Islet precursor cell (in vitro differentiated cells): ENCODE measurements at regions not wholly inside any gene's neighbourhood (a gene's known extent, or its start where the extent isn't known, plus 50 kb on each side); places are given as distances from the start of the nearest gene placed in this dataset.

Source experiments
- DNase-seq: peaks from one replicate; pipeline ENCODE4 v3.0.0-alpha.2; 2018

DNA sequence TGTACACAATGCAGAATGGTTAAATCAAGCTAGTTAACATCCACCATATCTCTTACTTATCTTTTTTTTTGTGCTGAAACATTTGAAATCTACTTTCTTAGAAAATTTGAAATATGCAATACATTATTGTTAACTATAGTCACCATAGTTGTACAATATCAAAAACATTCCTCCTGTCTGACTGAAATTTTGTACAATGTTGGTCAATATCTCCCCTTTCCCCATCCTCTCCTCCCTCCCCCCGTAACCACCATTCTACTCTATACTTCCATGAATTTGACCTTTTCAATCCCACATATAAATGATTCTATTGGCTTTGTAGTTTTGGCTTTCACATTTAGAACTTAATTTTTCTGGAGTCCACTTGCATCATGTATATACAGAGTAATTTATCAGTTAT is 63.5 kb upstream of the DCD start:
- DNase-seq = no peak

DNA sequence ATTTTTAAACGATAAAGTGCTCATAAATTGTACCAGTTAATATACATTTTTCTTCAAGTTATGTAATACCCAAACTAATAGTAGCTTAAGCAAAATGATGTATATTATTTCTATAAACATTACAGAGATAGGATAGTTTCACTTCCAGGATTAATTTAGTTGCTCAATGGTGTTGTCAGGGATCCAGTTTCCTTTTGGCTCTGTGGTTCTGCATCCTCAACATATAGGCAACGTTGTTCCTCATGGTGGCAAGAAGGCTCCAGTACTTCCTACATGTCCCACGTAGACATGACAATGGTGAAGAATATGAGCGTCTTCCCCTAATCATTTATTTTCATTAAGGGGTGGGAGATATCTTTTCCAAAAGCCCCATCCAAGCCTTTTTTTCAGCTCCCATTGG is 60.7 kb upstream of the DCD start:
- no peak for DNase-seq

DNA sequence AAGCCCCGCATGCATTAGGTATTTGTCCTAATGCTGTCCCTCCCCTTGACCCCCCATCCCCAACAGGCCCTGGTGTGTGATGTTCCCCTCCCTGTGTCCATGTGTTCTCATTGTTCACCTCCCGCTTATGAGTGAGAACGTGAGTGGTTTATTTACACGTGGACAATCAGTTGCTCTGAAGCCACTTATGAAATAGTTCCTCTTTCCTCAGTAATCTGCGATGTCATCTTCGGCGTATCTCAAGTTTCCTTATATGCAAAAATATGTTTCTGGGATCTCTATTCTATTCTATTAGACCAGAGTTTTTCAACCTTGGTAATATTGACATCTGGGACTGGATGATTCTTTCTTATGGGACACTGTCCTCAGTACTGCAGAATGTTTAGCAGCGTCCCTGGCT is 56.0 kb upstream of the DCD start:
- DNase-seq = no peak

DNA sequence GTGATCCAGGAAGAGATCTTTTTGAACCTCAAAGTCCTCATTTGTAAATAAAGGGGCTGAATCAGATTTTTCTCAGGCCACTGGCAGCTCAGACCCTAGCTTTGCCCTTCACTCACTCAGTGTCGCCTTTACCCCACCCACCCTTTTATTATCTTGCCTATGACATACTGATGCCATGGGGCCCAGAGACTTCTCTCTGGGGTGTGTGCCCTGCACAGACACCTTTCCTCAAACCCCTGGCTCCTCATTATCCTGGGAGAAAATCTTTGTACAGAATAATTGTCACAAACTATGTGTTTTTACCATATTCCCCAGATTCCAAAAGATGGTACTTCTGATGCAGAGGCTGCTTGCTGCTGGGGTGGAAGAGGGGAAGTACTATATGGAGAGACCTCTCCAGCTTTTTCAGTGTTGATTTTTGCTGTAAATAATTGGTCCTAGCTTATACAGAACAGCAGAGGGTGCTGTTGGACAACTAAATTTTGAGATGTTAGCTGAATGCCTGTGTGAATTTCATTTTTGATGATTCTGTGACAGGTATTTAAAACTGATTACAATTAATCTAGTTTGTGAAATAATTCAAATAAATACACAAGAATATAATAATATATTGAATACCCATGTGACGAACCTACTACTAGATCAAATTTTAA is 53.9 kb upstream of the DCD start:
- DNase-seq = no peak

DNA sequence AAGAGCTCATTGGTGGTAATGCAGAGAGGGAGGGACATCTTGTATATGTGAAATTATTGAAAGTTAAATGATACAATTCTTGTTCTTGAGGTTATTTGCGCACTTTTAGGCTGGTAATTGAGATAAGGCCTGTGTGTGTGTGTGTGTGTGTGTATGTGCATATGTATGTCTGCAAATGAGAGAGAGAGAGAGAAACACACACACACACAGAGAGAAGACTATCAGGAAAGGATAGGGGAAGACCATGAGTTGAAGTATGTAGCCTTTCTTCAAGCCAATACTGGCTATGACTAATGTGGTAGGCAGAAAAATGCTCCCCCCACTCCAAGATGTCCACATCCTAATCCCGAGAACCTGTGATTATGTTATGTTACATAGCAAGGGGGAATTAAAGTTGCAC is 52.7 kb upstream of the DCD start:
- DNase-seq = no peak

DNA sequence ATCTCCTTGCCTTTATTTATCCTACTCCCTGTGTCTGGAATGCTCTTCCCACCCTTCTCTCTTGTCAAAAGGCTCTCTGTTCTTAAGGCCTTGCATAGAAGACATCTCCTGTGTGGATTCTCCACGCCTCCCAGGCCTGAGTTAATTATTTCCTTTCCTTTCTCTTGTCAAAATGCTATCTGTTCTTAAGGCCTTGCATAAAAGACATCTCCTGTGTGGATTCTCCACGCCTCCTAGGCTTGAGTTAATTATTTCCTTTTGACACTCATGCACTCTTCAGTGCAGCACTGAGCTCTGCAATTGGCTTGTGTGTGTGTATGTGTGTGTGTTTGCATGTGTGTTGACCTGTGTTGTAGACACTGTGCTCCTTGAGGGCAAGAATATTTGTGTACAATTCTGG is 52.1 kb upstream of the DCD start:
- DNase-seq = no peak
